Rectal smooth muscle tissue (tissue), 1 donor: ENCODE measurements at regions not wholly inside any gene's neighbourhood (a gene's known extent, or its start where the extent isn't known, plus 50 kb on each side); places are given as distances from the start of the nearest gene placed in this dataset.

Experiments
- H3K27ac ChIP-seq: one replicate; pipeline ENCODE4 v1.7.0; 2013; ENCODE audit warnings: low read depth, low read length, inconsistent platforms
- H3K27me3 ChIP-seq: one replicate; pipeline ENCODE4 v1.7.0; 2013; ENCODE audit warnings: low read length; ENCODE audit not compliant: control insufficient read depth, insufficient read depth
- H3K36me3 ChIP-seq: one replicate; pipeline ENCODE4 v1.7.0; 2013; ENCODE audit warnings: low read length; ENCODE audit not compliant: control insufficient read depth, insufficient read depth
- H3K4me1 ChIP-seq: one replicate; pipeline ENCODE4 v1.7.0; 2013; ENCODE audit warnings: low read length; ENCODE audit not compliant: control insufficient read depth, insufficient read depth
- H3K4me3 ChIP-seq: one replicate; pipeline ENCODE4 v1.7.0; 2013; ENCODE audit warnings: low read length
- H3K9ac ChIP-seq: one replicate; pipeline ENCODE4 v1.7.0; 2013; ENCODE audit warnings: low read length

DNA sequence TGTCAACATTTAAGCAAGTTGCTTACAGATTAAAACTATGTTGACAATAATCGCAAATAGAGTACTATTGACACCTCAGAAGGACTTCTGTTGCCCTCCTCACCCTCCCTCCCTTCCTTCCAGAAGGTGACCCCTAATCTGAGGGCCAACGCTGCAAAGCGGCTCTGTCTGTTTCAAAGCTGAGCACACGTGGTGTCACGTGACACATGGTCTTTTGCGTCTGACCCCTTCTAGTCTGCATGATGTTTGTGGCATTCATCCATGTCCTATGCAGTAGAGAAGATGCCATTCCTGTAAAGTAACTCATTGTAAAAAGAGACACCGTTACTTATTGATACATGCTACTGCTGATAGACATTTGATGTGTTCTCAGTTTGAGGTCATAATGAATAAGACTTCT is 182.3 kb downstream of the THBS2 start:
- Histone ChIP-seq H3K9ac (no peak overlapping the region), H3K36me3 (no peaks in the 10 kb centered on the region), H3K27me3 (no peaks in the 10 kb centered on the region), H3K27ac (peak overlapping the region; percentile 73), H3K4me1 (peaks cover 43% of the 10 kb centered on the region), H3K4me3 (no peak overlapping the region)

- H3K27me3 ChIP-seq = no peaks in the 10 kb centered on the region
- H3K36me3 ChIP-seq = no peaks in the 10 kb centered on the region
- peak overlapping the region; percentile 73 for H3K27ac ChIP-seq
- no peak overlapping the region for H3K9ac ChIP-seq
- H3K4me1 ChIP-seq = peaks cover 38% of the 10 kb centered on the region
- H3K4me3 ChIP-seq = no peak overlapping the region
Observed at GRCh38 chr6:169070506-169071176, 183.0 kb downstream of the THBS2 start.

DNA sequence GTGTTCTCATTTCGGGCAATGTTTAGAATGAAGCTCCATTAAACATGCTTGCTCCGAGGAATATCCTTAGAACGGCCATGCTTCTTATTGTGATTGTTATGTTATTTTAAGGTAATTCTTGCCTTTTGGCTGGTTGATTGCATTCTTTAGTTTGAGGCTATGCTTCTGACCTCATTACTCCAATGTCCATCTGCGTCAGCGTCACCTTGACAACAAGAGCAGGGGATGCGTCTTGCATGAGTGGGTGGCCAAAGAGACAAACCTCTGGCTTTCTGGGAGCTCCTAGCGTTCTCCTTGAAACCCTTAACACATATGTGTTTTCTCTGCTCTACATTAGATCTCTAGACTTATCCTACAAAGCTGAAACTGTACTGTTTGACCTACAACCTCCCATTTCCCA is 184.3 kb downstream of the THBS2 start:
- Histone ChIP-seq H3K27ac (no peak overlapping the region), H3K4me3 (no peak overlapping the region), H3K4me1 (peaks cover 28% of the 10 kb centered on the region)

GRCh38 chr6:169064194-169064593 is 189.5 kb downstream of the THBS2 start:
- H3K27me3 ChIP-seq = no peaks in the 10 kb centered on the region
- H3K9ac ChIP-seq = no peak overlapping the region
- H3K4me3 ChIP-seq = no peak overlapping the region
- H3K36me3 ChIP-seq = no peaks in the 10 kb centered on the region
- H3K4me1 ChIP-seq = peaks cover 2% of the 10 kb centered on the region
- H3K27ac ChIP-seq = no peak overlapping the region

More for the DNA sequence above, 184.3 kb downstream of the THBS2 start:
- no peaks in the 10 kb centered on the region for H3K27me3 ChIP-seq
- no peak overlapping the region for H3K9ac ChIP-seq
- no peaks in the 10 kb centered on the region for H3K36me3 ChIP-seq

DNA sequence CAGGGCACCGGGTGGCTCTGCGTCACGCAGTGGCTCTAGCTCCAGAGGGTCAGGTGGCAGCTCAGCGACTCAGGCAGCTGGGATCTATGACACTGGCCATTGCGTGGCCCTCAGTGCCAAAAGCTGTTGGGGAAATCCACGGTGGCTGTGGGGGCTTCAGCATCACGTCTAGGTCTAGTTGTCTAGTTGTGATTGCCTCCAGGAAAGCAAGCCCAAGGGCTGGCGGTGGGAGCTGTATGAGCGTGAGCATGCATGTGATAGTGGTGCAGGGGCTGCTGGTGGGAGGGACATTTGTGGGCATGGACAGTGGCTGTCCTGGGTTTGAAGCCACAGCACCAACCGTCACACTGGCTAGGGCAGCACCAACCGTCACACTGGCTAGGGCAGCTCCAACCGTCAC is 191.4 kb downstream of the THBS2 start:
- no peak overlapping the region for H3K4me3 ChIP-seq
- no peaks in the 10 kb centered on the region for H3K36me3 ChIP-seq
- no peak overlapping the region for H3K27ac ChIP-seq
- H3K27me3 ChIP-seq = no peaks in the 10 kb centered on the region
- H3K9ac ChIP-seq = no peak overlapping the region
- no peaks in the 10 kb centered on the region for H3K4me1 ChIP-seq

DNA sequence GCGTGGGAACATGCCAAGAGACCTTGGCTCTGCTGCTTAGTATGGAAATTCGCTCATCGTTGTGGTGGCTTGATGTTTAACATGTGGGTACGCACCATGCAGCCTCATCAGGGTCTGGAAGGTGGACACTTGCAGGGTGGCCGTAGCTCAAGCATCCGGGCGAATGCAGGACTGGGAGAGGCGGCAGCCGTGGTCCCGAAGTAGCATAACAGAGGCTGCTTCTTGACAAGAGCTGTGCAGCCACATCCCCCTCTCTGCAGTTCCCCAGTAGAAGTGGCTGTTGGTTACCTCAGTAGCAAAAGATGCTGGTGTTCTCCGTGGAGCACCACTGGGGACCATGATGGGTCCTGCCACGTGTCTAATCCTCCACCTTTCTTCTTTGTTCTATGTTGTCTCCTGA is 195.0 kb downstream of the THBS2 start:
- Histone ChIP-seq H3K36me3 (no peaks in the 10 kb centered on the region), H3K27me3 (no peaks in the 10 kb centered on the region), H3K4me1 (no peaks in the 10 kb centered on the region), H3K9ac (no peak overlapping the region), H3K27ac (no peak overlapping the region), H3K4me3 (no peak overlapping the region)

DNA sequence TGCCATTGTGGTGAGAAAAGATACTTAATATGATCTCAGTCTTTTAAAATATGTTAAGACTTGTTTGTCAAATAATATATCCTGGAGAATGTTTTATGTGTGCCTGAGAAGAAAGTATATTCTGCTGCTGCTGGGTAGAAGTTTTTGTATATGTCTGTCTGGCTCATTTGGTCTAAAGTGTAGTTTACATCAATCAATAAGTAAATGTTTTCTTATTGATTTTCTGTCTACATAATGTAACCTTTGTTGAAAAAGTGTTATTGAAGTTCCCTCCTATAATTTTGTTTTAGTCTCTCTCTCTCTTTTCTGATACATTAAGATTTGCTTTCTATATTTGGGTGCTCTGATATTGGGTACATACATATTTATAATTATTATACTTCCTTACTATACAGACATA is 201.2 kb downstream of the THBS2 start:
- Histone ChIP-seq H3K36me3 (no peaks in the 10 kb centered on the region), H3K27ac (no peak overlapping the region), H3K27me3 (no peaks in the 10 kb centered on the region), H3K4me1 (no peaks in the 10 kb centered on the region), H3K9ac (no peak overlapping the region), H3K4me3 (no peak overlapping the region)

GRCh38 chr6:169051371-169051770 is 202.3 kb downstream of the THBS2 start:
- no peaks in the 10 kb centered on the region for H3K4me1 ChIP-seq
- no peaks in the 10 kb centered on the region for H3K36me3 ChIP-seq
- H3K27ac ChIP-seq = no peak overlapping the region
- no peak overlapping the region for H3K9ac ChIP-seq
- H3K27me3 ChIP-seq = no peaks in the 10 kb centered on the region
- no peak overlapping the region for H3K4me3 ChIP-seq

GRCh38 chr6:169048865-169049205 is 204.8 kb downstream of the THBS2 start:
- Histone ChIP-seq H3K36me3 (no peaks in the 10 kb centered on the region), H3K27ac (no peak overlapping the region), H3K4me3 (no peak overlapping the region), H3K27me3 (no peaks in the 10 kb centered on the region), H3K9ac (no peak overlapping the region), H3K4me1 (no peaks in the 10 kb centered on the region)

DNA sequence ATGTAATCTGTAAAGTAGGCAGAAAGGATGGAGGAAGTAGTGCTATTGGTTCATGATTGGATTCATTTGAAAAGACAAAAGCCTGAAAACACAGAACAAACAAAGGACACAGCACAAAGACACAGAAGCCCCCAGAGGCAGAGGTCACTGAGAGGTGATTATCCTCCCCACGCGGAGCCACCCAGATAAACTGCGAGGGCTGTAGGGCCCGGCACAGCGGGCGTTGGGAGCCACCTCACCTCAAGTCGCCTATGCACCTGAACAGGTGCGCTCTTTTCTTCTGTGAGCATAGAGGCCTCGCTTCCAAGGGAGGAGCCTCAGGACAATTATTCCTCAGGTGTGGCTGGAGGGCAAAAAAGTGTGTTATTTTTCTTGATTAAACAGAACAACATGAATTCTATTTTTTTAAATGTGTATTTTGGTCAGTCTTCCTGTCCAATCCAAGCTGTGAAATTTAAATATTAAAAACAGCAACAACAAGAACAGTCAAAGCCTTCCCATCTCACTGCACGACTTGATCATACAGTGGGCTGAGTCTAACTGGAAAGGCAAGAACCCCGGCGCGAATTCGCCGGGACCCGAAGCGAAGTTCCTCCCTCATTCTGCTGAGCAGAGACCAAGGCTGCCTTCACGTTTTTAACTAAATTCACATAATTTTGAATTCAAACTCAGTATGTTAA is 205.3 kb downstream of the THBS2 start:
- Histone ChIP-seq H3K36me3 (no peaks in the 10 kb centered on the region), H3K27me3 (no peaks in the 10 kb centered on the region), H3K4me1 (no peaks in the 10 kb centered on the region), H3K9ac (no peak overlapping the region), H3K4me3 (no peak overlapping the region), H3K27ac (no peak overlapping the region)

GRCh38 chr6:169047345-169047744 is 206.3 kb downstream of the THBS2 start:
- Histone ChIP-seq H3K4me3 (no peak overlapping the region), H3K27me3 (no peaks in the 10 kb centered on the region), H3K9ac (no peak overlapping the region), H3K36me3 (no peaks in the 10 kb centered on the region), H3K4me1 (no peaks in the 10 kb centered on the region), H3K27ac (no peak overlapping the region)

DNA sequence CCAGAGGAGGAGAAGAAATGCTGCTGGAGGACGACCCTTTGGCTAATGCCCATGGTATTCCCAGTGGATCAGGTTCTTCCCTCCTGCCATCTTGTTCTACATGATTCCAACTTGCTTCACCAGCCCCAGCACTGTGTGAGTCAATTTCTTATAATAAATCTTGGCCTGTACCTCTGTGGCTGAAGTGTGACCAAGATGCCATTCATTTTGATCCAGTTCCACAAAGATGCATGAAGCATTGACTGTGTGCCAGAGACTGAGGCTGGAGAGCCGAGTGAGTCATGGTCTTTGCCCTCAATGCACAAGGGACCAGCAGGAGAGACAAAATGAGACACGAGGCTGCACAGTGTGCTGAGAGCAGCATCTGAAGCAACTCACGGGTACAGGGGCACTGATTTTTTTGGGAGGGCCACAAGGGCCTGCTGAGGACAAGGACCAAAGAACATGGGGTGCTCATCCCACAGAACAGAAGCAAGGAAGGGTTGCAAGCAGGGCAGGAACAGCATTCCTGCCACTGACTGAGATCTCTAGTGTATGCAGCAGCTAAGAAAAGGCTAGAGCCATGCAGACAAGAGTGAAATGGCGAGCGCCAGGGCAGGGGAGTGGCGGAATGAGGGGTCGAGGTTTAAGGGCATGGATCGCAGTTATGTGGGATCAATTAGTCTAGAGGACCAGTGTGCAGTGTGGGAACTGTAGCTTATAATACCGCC is 207.0 kb downstream of the THBS2 start:
- Histone ChIP-seq H3K4me1 (no peaks in the 10 kb centered on the region), H3K4me3 (no peak overlapping the region), H3K27me3 (no peaks in the 10 kb centered on the region), H3K27ac (no peak overlapping the region), H3K36me3 (no peaks in the 10 kb centered on the region), H3K9ac (no peak overlapping the region)

DNA sequence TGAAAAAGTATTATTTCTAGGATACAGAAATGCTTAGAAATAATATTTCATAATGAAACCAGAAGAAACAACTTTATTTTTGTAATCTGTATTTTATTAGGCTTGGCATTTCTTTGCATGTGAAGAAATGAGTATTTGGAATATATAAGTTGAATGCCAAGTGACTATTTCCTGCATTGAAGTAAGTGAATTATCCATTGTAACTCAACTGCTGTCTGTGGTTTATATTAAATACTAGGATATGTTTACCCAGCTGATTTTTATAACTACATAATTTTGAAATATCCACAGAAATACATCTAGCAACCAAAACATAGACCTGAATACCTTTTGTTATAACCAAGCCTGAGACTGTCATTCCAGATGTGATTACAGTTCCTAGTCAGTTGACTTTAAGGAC is 207.6 kb downstream of the THBS2 start:
- no peak overlapping the region for H3K9ac ChIP-seq
- H3K27me3 ChIP-seq = no peaks in the 10 kb centered on the region
- H3K36me3 ChIP-seq = no peaks in the 10 kb centered on the region
- H3K4me3 ChIP-seq = no peak overlapping the region
- no peak overlapping the region for H3K27ac ChIP-seq
- no peaks in the 10 kb centered on the region for H3K4me1 ChIP-seq
